HFFc6 (cell line): ENCODE measurements at regions not wholly inside any gene's neighbourhood (a gene's known extent, or its start where the extent isn't known, plus 50 kb on each side); places are given as distances from the start of the nearest gene placed in this dataset.
A peak's percentile ranks its signal among the peaks of the same experiment; 100 is the strongest.

Source experiments
- DNase-seq: peaks from one replicate; pipeline ENCODE4 v3.0.0-alpha.2; 2018
- H3K27ac Mint-ChIP-seq: 2 replicates; pipeline ENCODE4 v1.8.0; 2020; ENCODE audit warnings: mild to moderate bottlenecking, mixed read lengths
- H3K27me3 Mint-ChIP-seq: 2 replicates; pipeline ENCODE4 v1.8.0; 2021; ENCODE audit warnings: mild to moderate bottlenecking, moderate library complexity, mixed read lengths; ENCODE audit not compliant: insufficient read depth
- H3K36me3 Mint-ChIP-seq: 2 replicates; pipeline ENCODE4 v1.8.0; 2021; ENCODE audit warnings: low read depth, mixed read lengths
- H3K4me1 Mint-ChIP-seq: 2 replicates; pipeline ENCODE4 v1.8.0; 2020; ENCODE audit warnings: low read depth, mixed read lengths
- H3K4me3 Mint-ChIP-seq: 2 replicates; pipeline ENCODE4 v1.8.0; 2020; ENCODE audit warnings: mild to moderate bottlenecking, moderate library complexity, mixed read lengths
- H3K9me3 Mint-ChIP-seq: 2 replicates; pipeline ENCODE4 v1.8.0; 2020; ENCODE audit warnings: mild to moderate bottlenecking, mixed read lengths
- TF ChIP-seq, protein P1 (sequence below): fragments of 200-600 bp; sonication (generic); IDR thresholded peaks from 2 replicates; pipeline ENCODE4 v1.5.0; 2021; ENCODE audit warnings: antibody characterized with exemption, mild to moderate bottlenecking

DNA sequence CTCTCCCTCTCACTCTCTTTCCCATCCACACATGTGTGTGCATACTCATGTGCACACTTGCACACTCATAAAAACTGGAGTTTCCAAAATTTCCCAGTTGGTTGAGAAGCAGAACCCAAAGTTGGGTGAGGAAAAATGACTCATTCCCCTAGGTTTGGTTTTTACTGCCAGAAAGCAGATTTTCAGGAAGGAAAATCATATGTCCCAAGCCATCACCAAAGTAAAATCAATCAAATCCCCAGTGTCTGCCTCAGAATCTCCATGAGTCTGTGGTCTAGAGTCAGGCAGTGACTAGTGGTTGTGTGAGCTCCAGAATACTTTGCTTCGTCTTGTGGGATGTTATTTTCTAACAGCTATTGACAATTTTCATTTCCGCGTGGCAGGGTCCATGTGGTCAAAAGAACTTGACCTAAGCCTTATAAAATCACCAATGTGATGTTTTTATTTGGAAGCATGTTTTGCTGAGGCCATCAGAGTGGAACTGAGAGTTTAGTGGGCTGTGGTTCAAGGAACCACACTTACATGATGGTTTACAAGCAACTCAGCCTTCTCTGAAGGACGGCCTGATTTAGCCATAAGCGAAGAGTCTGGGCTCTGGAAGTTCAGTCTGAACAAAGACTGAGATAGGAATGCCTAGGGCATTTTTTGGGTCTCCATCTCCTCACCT is 81.9 kb upstream of the CCN6 start:
- Mint-ChIP-seq H3K27ac (peak overlapping the region; percentile 99), H3K9me3 (no peaks in the 10 kb centered on the region), H3K4me1 (peaks cover 45% of the 10 kb centered on the region), H3K4me3 (peak overlapping the region; percentile 71), H3K36me3 (no peaks in the 10 kb centered on the region), H3K27me3 (no peaks in the 10 kb centered on the region)
- TF ChIP-seq, protein P1, sequence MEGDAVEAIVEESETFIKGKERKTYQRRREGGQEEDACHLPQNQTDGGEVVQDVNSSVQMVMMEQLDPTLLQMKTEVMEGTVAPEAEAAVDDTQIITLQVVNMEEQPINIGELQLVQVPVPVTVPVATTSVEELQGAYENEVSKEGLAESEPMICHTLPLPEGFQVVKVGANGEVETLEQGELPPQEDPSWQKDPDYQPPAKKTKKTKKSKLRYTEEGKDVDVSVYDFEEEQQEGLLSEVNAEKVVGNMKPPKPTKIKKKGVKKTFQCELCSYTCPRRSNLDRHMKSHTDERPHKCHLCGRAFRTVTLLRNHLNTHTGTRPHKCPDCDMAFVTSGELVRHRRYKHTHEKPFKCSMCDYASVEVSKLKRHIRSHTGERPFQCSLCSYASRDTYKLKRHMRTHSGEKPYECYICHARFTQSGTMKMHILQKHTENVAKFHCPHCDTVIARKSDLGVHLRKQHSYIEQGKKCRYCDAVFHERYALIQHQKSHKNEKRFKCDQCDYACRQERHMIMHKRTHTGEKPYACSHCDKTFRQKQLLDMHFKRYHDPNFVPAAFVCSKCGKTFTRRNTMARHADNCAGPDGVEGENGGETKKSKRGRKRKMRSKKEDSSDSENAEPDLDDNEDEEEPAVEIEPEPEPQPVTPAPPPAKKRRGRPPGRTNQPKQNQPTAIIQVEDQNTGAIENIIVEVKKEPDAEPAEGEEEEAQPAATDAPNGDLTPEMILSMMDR = no peak
- DNase-seq = no peak

DNA sequence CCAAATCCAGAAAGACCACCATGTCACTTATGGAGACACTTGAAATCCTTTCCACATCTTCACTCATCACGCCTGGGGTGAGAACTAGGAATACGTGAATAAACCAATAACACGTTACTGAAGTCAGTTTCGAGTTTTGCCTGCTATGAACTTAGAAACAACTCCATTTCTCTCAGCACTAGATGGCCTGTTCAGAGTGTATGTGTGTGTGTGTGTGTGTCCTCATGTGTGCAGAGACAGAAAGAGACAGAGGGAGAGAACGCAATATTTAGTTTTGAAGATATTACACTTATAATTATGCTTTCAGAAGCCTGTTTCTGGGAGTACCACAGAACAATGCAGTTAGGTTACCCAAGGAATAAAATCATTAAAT is 81.2 kb upstream of the CCN6 start:
- TF ChIP-seq, protein P1 = no peak
- Mint-ChIP-seq H3K4me1 (peaks cover 50% of the 10 kb centered on the region), H3K9me3 (no peaks in the 10 kb centered on the region), H3K36me3 (no peaks in the 10 kb centered on the region), H3K4me3 (peak overlapping the region; percentile 71), H3K27ac (peak overlapping the region; percentile 99), H3K27me3 (no peaks in the 10 kb centered on the region)
- no peak for DNase-seq

DNA sequence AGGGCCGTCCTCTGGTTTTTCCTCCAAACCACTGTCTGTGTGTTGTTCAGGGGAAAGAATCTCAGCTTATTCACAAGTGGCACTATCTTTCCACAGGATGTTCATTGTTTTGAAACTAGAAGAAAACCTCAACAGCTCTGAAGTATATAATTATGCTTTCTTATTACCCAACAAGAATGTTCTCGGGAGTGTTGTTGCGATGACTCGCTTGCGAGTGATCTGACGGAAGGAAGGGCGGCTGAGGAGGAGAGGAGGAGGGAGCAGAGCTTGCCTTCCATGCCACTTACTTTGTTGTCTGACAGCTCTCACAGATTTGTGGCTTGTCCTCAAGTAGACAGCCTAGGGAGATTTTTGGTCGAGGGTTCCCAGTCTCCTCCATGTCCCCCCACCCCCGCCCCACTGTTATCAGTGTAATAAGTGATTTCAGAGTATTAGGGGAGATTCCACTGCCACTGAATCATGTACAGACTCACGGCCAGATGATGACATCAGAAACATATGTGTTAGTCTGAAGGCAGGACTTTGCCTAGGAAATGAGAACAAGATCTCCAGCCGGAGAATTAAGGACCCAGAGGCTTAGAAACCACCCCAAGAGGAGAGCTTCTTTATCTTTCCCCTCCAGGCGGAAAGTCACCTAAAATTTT is 80.7 kb upstream of the CCN6 start:
- peaks cover 52% of the 10 kb centered on the region for H3K4me1 Mint-ChIP-seq
- H3K9me3 Mint-ChIP-seq = no peaks in the 10 kb centered on the region
- no peaks in the 10 kb centered on the region for H3K36me3 Mint-ChIP-seq
- TF ChIP-seq, protein P1 = no peak
- peak overlapping the region; percentile 99 for H3K27ac Mint-ChIP-seq
- peak overlapping the region; percentile 71 for H3K4me3 Mint-ChIP-seq
- peak; percentile 90 for DNase-seq
- no peaks in the 10 kb centered on the region for H3K27me3 Mint-ChIP-seq

DNA sequence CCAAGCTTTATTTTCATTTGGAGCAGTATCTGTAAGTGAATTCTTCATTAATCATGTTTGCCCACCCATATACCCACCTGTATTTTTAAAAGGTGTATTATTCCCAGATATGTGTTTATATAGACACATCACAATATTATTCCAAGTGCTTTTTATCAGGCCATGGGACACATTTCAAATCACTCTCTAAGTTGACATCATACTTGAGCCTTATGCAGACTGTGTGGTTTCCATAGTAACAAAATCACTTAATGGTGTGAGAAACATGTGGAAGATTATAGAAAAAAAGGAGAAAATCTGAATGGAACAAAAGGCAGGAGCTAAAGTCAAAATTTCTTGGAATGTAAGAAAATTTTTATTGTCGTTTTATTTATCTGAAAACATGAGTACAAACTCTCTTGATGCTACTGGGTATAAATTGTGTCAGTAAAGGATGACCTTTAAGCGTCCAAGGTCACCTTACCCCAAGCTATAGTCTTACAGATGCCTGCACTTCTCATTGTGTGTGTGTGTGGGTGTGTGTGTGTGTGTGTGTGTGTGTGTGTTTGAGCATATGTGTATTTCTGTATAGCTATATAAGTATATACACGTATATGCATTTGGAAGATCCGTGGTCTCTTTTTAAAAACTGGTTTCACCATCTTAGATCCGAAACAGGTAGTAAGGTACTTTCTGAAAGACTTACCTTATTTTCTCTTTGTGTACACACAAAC is 79.8 kb upstream of the CCN6 start:
- DNase-seq = peak; percentile 57
- TF ChIP-seq, protein P1 = no peak
- Mint-ChIP-seq H3K4me1 (peaks cover 60% of the 10 kb centered on the region), H3K27ac (peak overlapping the region; percentile 99), H3K9me3 (no peaks in the 10 kb centered on the region), H3K27me3 (no peaks in the 10 kb centered on the region), H3K36me3 (no peaks in the 10 kb centered on the region), H3K4me3 (peak overlapping the region; percentile 71)

DNA sequence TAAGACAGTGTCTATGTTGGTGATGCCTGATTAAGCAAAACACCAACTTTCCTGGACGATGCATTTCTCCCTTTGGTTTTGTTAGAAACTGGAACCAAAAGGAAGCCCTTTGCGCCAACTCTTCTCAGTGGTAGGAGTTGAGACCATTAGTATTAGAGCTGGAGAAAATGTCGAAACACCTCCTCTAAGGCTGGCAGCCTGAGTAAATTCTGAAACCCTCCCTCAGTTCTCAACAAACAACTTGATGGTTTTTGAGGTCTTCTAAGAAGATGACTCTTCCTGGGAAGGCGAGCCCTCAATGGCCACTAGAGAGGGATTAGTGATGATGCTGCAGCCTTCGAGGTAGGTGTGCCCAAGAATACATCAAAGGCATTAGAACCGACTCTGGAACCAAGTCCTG is 78.4 kb upstream of the CCN6 start:
- Mint-ChIP-seq H3K9me3 (no peaks in the 10 kb centered on the region), H3K4me1 (peaks cover 74% of the 10 kb centered on the region), H3K4me3 (no peak overlapping the region), H3K27ac (no peak overlapping the region), H3K27me3 (no peaks in the 10 kb centered on the region), H3K36me3 (no peaks in the 10 kb centered on the region)
- TF ChIP-seq, protein P1 = no peak
- DNase-seq = no peak
